ENCODE measurements at regions not wholly inside any gene's neighbourhood (a gene's known extent, or its start where the extent isn't known, plus 50 kb on each side); places are given as distances from the start of the nearest gene placed in this dataset.

DNA sequence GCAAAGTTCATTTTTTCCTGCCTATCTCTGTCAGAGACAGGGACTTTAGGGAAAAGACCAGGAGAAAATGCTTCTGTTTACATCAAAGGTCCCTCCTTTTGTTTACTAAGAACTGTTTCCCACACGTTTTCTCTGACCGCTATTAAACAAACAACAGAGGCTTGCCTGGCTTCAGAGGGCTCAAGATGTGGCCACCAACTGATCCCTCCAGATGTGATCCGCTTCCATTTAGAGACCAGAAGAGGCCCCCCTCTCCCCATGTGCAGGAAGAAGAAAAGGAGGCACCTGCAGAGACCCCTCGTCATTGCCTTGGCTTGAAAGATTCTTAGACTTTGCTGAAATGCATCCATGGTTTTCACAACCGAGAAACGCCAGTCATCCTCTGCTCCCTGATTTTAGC, 217.9 kb upstream of the PWP1 start:
- no peak for DNase-seq (ENCODE audit: extremely low spot score, unreplicated experiment)

DNA sequence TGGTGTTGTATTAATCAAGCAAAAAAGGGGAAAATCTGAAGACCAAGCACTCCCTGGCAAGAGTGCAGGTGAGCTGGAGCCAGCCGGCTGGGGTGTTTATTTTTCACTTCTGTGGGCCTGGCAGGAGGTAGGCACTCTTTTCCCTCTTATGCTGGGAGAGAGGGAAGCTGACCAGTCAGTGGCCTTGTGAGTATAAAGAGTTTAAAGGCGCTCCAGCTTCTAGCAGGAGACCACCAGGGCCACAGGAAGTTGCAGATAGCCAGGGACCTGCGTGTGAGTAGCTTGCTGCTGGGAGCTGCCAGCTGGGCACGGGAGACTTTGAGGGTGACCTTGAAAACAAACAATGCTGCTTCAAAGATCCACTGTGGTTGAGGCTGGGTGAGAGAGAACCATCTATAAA, 217.4 kb upstream of the PWP1 start:
- Mint-ChIP-seq H3K27ac (ENCODE audit: unreplicated experiment) (no peak overlapping the region), H3K4me3 (ENCODE audit: unreplicated experiment) (no peak overlapping the region), H3K9me3 (ENCODE audit: unreplicated experiment) (no peaks in the 10 kb centered on the region), H3K36me3 (ENCODE audit: unreplicated experiment) (no peaks in the 10 kb centered on the region), H3K27me3 (ENCODE audit: unreplicated experiment) (peaks cover 3% of the 10 kb centered on the region), H3K4me1 (ENCODE audit: unreplicated experiment) (no peaks in the 10 kb centered on the region)
- DNase-seq (ENCODE audit: extremely low spot score, unreplicated experiment): no peak
- no peak for TF ChIP-seq CTCF (IDR thresholded peaks at IDR 0.05)

More for the DNA sequence above, 217.9 kb upstream of the PWP1 start:
- Mint-ChIP-seq H3K27ac (ENCODE audit: unreplicated experiment) (no peak overlapping the region), H3K27me3 (ENCODE audit: unreplicated experiment) (peaks cover 3% of the 10 kb centered on the region), H3K4me3 (ENCODE audit: unreplicated experiment) (no peak overlapping the region), H3K9me3 (ENCODE audit: unreplicated experiment) (no peaks in the 10 kb centered on the region), H3K36me3 (ENCODE audit: unreplicated experiment) (no peaks in the 10 kb centered on the region), H3K4me1 (ENCODE audit: unreplicated experiment) (no peaks in the 10 kb centered on the region)
- TF ChIP-seq CTCF (IDR thresholded peaks at IDR 0.05): no peak

DNA sequence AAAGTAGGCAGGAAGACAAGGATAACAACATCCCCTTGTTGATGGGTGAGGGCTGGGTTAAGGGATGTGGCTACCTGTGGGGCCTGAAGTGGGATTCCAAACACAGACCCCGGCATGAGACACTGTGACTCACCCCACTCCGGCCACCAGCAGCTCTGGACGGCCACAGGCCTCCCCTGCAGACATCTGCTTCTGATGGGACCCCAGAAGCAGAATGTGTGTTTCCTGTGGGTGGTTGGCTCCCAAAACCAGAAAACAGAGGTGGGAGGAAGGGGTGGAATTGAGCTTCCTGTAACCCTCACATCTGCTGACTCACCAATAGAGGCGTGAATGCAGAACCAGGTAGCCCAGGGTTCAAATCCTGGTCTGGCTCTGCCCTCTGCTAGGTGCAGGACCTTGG, 216.6 kb upstream of the PWP1 start:
- no peak overlapping the region for H3K4me3 Mint-ChIP-seq (ENCODE audit: unreplicated experiment)
- no peaks in the 10 kb centered on the region for H3K4me1 Mint-ChIP-seq (ENCODE audit: unreplicated experiment)
- no peak overlapping the region for H3K27ac Mint-ChIP-seq (ENCODE audit: unreplicated experiment)
- H3K9me3 Mint-ChIP-seq (ENCODE audit: unreplicated experiment): no peaks in the 10 kb centered on the region
- H3K36me3 Mint-ChIP-seq (ENCODE audit: unreplicated experiment): no peaks in the 10 kb centered on the region
- TF ChIP-seq CTCF (IDR thresholded peaks at IDR 0.05): no peak
- no peak for DNase-seq (ENCODE audit: extremely low spot score, unreplicated experiment)
- H3K27me3 Mint-ChIP-seq (ENCODE audit: unreplicated experiment): peaks cover 3% of the 10 kb centered on the region

- H3K9me3 Mint-ChIP-seq (ENCODE audit: unreplicated experiment): no peaks in the 10 kb centered on the region
- no peak for DNase-seq (ENCODE audit: extremely low spot score, unreplicated experiment)
These were observed 215.0 kb upstream of the PWP1 start for GRCh38 chr12:107470645-107471044.

DNA sequence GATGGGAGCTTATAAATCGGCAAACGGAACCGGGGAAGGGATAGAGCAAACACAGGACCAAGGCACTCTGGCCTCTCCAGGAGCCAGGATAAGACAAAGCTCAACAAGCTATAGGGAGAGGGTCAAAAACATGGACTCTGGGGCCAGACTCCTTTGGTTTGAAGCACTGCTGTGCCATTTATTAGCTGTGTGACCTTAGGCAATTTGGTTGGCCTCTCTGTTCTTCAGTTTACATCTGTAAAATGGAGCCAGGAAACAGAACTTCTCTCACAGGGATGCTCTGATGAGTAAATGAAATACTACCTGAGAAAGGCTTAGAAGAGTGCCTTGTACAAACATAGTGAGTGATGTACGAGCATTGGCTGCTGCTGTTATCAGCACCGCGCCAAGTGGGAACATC, 213.3 kb upstream of the PWP1 start:
- H3K4me1 Mint-ChIP-seq (ENCODE audit: unreplicated experiment): no peaks in the 10 kb centered on the region
- no peak overlapping the region for H3K27ac Mint-ChIP-seq (ENCODE audit: unreplicated experiment)
- H3K36me3 Mint-ChIP-seq (ENCODE audit: unreplicated experiment): no peaks in the 10 kb centered on the region
- H3K9me3 Mint-ChIP-seq (ENCODE audit: unreplicated experiment): no peaks in the 10 kb centered on the region
- H3K27me3 Mint-ChIP-seq (ENCODE audit: unreplicated experiment): peaks cover 3% of the 10 kb centered on the region
- TF ChIP-seq CTCF (IDR thresholded peaks at IDR 0.05): no peak
- no peak for DNase-seq (ENCODE audit: extremely low spot score, unreplicated experiment)
- no peak overlapping the region for H3K4me3 Mint-ChIP-seq (ENCODE audit: unreplicated experiment)

More at GRCh38 chr12:107470645-107471044, 215.0 kb upstream of the PWP1 start:
- Mint-ChIP-seq H3K4me1 (ENCODE audit: unreplicated experiment) (no peaks in the 10 kb centered on the region), H3K27me3 (ENCODE audit: unreplicated experiment) (peaks cover 3% of the 10 kb centered on the region), H3K4me3 (ENCODE audit: unreplicated experiment) (no peak overlapping the region), H3K36me3 (ENCODE audit: unreplicated experiment) (no peaks in the 10 kb centered on the region), H3K27ac (ENCODE audit: unreplicated experiment) (no peak overlapping the region)
- TF ChIP-seq CTCF (IDR thresholded peaks at IDR 0.05): no peak

All from osteocyte (in vitro differentiated cells).